ENCODE measurements at regions not wholly inside any gene's neighbourhood (a gene's known extent, or its start where the extent isn't known, plus 50 kb on each side); places are given as distances from the start of the nearest gene placed in this dataset.

DNA sequence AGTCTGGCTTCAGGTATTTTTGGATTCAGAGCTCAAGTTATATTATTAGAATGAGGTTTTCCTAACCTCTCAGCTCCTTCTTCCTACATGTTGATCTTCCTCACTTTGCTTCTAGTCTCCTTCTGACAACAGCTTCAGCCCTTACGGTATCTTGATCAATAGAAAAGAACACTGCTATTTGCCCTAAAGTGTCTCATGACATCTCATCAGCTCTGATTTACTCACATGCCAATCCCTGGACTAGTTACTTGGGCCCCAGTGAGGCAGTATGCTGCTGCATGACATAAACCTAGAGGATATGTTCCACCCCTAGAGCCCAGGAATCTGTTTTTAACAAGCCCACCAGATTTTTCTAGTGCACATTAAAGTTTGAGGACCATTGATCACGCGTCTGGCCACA, 110.3 kb downstream of the UNC5CL start:
- CTCF ChIA-PET: no interaction called here
- DNase-seq (ENCODE audit: low spot score): no peak
- Histone ChIP-seq H3K4me1 (ENCODE audit: insufficient read depth, low read length, poor library complexity, severe bottlenecking) (no peaks in the 10 kb centered on the region), H3K36me3 (ENCODE audit: insufficient read depth, low read length, poor library complexity, severe bottlenecking) (no peaks in the 10 kb centered on the region), H3K9me3 (ENCODE audit: low read depth, low read length, poor library complexity, severe bottlenecking) (no peaks in the 10 kb centered on the region), H3K27ac (ENCODE audit: low read depth, low read length, poor library complexity, severe bottlenecking) (no peak overlapping the region), H3K4me3 (ENCODE audit: low read depth, low read length, poor library complexity, severe bottlenecking) (no peak overlapping the region), H3K27me3 (replicated peaks; ENCODE audit: insufficient read depth, low read depth, low read length, poor library complexity) (no peaks in the 10 kb centered on the region)
- no TSS peak for BruUV-seq (replicated peaks)
- POLR2A ChIA-PET (ENCODE audit: low non-redundant PET): interaction anchor here (0.6 kb wide), 1 partner anchor 60 kb away, joined by 4 read pairs; no protein-coding TSS in a partner anchor
- intact Hi-C loops (cut with micrococcal nuclease; ENCODE audit: unreplicated experiment): no loop called here
- no peak for TF ChIP-seq EZH2 (IDR thresholded peaks at IDR 0.05; ENCODE audit: borderline replicate concordance, low read depth, low read length, poor library complexity, severe bottlenecking)
- TF ChIP-seq CTCF (conservative IDR thresholded peaks at IDR 0.05; ENCODE audit: low read depth, low read length): no peak

DNA sequence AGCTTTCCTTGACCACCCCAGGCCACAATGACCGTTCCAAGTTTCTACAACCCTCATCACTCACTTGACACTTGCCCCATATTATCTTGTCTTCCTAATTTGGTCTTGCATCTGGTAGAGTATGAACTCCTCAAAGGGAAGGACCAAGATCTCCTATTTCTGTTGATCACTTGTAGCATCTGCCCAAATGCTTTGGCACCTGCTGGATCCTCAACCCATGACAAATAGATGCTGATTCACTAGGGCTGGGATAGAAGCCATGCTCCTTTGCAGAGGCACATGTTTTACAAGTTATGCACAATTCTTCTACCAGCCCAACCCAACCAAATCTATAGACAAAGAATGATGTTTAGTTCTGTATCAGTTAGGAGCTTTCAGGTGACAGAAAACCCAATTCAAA, 110.7 kb downstream of the UNC5CL start:
- H3K9me3 ChIP-seq (ENCODE audit: low read depth, low read length, poor library complexity, severe bottlenecking): no peaks in the 10 kb centered on the region
- no TSS peak for BruUV-seq (replicated peaks)
- no peak overlapping the region for H3K4me3 ChIP-seq (ENCODE audit: low read depth, low read length, poor library complexity, severe bottlenecking)
- no peaks in the 10 kb centered on the region for H3K36me3 ChIP-seq (ENCODE audit: insufficient read depth, low read length, poor library complexity, severe bottlenecking)
- ChIA-PET CTCF (no interaction called here), POLR2A (ENCODE audit: low non-redundant PET) (no interaction called here)
- no peaks in the 10 kb centered on the region for H3K4me1 ChIP-seq (ENCODE audit: insufficient read depth, low read length, poor library complexity, severe bottlenecking)
- DNase-seq (ENCODE audit: low spot score): no peak
- no peaks in the 10 kb centered on the region for H3K27me3 ChIP-seq (replicated peaks; ENCODE audit: insufficient read depth, low read depth, low read length, poor library complexity)
- no peak for TF ChIP-seq EZH2 (IDR thresholded peaks at IDR 0.05; ENCODE audit: borderline replicate concordance, low read depth, low read length, poor library complexity, severe bottlenecking)
- TF ChIP-seq CTCF (conservative IDR thresholded peaks at IDR 0.05; ENCODE audit: low read depth, low read length): no peak
- no peak overlapping the region for H3K27ac ChIP-seq (ENCODE audit: low read depth, low read length, poor library complexity, severe bottlenecking)
- intact Hi-C loops (cut with micrococcal nuclease; ENCODE audit: unreplicated experiment): no loop called here

GRCh38 chr6:40925341-40925740, 113.7 kb downstream of the UNC5CL start:
- no peak for DNase-seq (ENCODE audit: low spot score)
- no peak for TF ChIP-seq EZH2 (IDR thresholded peaks at IDR 0.05; ENCODE audit: borderline replicate concordance, low read depth, low read length, poor library complexity, severe bottlenecking)
- no peak for TF ChIP-seq CTCF (conservative IDR thresholded peaks at IDR 0.05; ENCODE audit: low read depth, low read length)
- Histone ChIP-seq H3K4me1 (ENCODE audit: insufficient read depth, low read length, poor library complexity, severe bottlenecking) (no peaks in the 10 kb centered on the region), H3K27ac (ENCODE audit: low read depth, low read length, poor library complexity, severe bottlenecking) (no peak overlapping the region), H3K4me3 (ENCODE audit: low read depth, low read length, poor library complexity, severe bottlenecking) (no peak overlapping the region), H3K9me3 (ENCODE audit: low read depth, low read length, poor library complexity, severe bottlenecking) (no peaks in the 10 kb centered on the region), H3K27me3 (replicated peaks; ENCODE audit: insufficient read depth, low read depth, low read length, poor library complexity) (no peaks in the 10 kb centered on the region), H3K36me3 (ENCODE audit: insufficient read depth, low read length, poor library complexity, severe bottlenecking) (no peaks in the 10 kb centered on the region)
- no TSS peak for BruUV-seq (replicated peaks)
- ChIA-PET CTCF (no interaction called here), POLR2A (ENCODE audit: low non-redundant PET) (no interaction called here)
- intact Hi-C loops (cut with micrococcal nuclease; ENCODE audit: unreplicated experiment): no loop called here
